ENCODE measurements at regions not wholly inside any gene's neighbourhood (a gene's known extent, or its start where the extent isn't known, plus 50 kb on each side); places are given as distances from the start of the nearest gene placed in this dataset.
A peak's percentile ranks its signal among the peaks of the same experiment; 100 is the strongest.

DNA sequence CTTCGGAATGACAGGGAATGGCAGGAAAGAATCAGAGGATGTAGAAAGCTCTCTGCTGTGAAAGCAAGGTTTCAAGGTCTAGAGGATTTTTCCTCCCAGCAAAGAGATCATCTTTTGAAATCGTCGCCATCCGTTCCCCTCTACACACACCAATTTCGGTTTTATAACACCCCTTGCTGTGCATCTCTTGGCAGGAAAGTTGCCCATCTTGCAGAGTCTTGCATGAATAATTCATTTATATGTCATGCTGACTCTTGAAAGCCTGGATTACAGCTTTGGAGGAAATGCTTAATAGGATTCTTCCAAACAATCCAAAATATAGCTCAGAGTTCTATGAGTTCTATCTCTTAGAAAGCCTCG, 262.7 kb downstream of the CHL1 start:
- Histone ChIP-seq H3K36me3 (no peaks in the 10 kb centered on the region), H3K9me3 (ENCODE audit: severe bottlenecking) (no peaks in the 10 kb centered on the region), H3K4me3 (ENCODE audit: low read depth, low read length) (peak overlapping the region; percentile 39), H3K27me3 (ENCODE audit: insufficient read depth, low read depth, severe bottlenecking) (no peaks in the 10 kb centered on the region), H3K27ac (peak overlapping the region; percentile 6; the same call in 1 of the 2 replicates)
- no peak for DNase-seq
- no peak for TF ChIP-seq CTCF (IDR thresholded peaks at IDR 0.05; ENCODE audit: low read depth, low read length)

GRCh38 chr3:461006-461405, 264.4 kb downstream of the CHL1 start:
- H3K36me3 ChIP-seq = no peaks in the 10 kb centered on the region
- H3K4me3 ChIP-seq (ENCODE audit: low read depth, low read length) = no peak overlapping the region
- no peaks in the 10 kb centered on the region for H3K27me3 ChIP-seq (ENCODE audit: insufficient read depth, low read depth, severe bottlenecking)
- no peak overlapping the region for H3K27ac ChIP-seq
- no peaks in the 10 kb centered on the region for H3K9me3 ChIP-seq (ENCODE audit: severe bottlenecking)
- DNase-seq = no peak
- TF ChIP-seq CTCF (IDR thresholded peaks at IDR 0.05; ENCODE audit: low read depth, low read length) = no peak

DNA sequence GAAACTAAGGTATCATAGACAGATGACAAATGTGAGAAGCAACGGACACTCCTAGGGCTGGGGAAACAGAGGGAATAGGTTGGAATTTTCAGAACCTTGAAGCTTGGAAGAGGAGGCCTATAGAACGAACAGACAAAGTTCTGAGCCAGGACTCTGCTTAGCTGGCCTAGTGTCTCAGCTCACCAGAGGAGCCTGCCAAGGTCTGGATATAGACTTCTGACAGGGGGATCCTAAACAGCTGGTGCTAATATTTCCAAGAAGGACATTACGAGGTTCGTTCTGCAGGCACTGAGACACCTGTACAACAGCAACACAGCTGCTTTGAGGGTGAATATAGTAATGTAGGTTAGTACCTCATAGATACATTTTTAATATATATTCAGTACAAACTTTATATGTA, 266.3 kb downstream of the CHL1 start:
- Histone ChIP-seq H3K9me3 (ENCODE audit: severe bottlenecking) (no peaks in the 10 kb centered on the region), H3K36me3 (no peaks in the 10 kb centered on the region), H3K27me3 (ENCODE audit: insufficient read depth, low read depth, severe bottlenecking) (no peaks in the 10 kb centered on the region), H3K27ac (no peak overlapping the region), H3K4me3 (ENCODE audit: low read depth, low read length) (no peak overlapping the region)
- TF ChIP-seq CTCF (IDR thresholded peaks at IDR 0.05; ENCODE audit: low read depth, low read length) = no peak
- no peak for DNase-seq

GRCh38 chr3:463252-464192, 267.0 kb downstream of the CHL1 start:
- no peak overlapping the region for H3K27ac ChIP-seq
- H3K27me3 ChIP-seq (ENCODE audit: insufficient read depth, low read depth, severe bottlenecking) = no peaks in the 10 kb centered on the region
- DNase-seq = no peak
- no peaks in the 10 kb centered on the region for H3K36me3 ChIP-seq
- no peak overlapping the region for H3K4me3 ChIP-seq (ENCODE audit: low read depth, low read length)
- TF ChIP-seq CTCF (IDR thresholded peaks at IDR 0.05; ENCODE audit: low read depth, low read length) = no peak
- no peaks in the 10 kb centered on the region for H3K9me3 ChIP-seq (ENCODE audit: severe bottlenecking)

DNA sequence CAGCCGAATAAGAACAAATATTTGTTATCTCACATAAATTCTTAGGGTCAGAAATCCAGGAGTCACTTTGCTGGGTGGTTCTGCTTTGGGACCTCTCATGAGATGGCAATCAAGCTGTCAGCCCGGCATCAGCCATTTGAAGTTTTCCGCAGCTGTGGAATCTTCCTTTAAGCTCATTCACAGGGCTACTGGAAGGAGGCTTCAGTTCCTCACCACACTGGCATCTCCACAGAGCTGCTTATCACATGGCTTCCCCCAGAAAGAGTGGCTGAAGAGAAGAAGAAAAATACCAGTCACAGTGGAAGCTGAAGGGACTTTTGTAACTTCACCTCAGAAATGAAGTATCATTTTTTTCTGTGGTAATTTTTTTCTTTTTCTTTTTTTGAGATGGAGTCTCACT, 267.7 kb downstream of the CHL1 start:
- no peak for TF ChIP-seq CTCF (IDR thresholded peaks at IDR 0.05; ENCODE audit: low read depth, low read length)
- H3K27me3 ChIP-seq (ENCODE audit: insufficient read depth, low read depth, severe bottlenecking) = no peaks in the 10 kb centered on the region
- no peak overlapping the region for H3K27ac ChIP-seq
- no peaks in the 10 kb centered on the region for H3K36me3 ChIP-seq
- DNase-seq = no peak
- H3K9me3 ChIP-seq (ENCODE audit: severe bottlenecking) = no peaks in the 10 kb centered on the region
- H3K4me3 ChIP-seq (ENCODE audit: low read depth, low read length) = no peak overlapping the region
